ENCODE measurements at regions not wholly inside any gene's neighbourhood (a gene's known extent, or its start where the extent isn't known, plus 50 kb on each side); places are given as distances from the start of the nearest gene placed in this dataset.

DNA sequence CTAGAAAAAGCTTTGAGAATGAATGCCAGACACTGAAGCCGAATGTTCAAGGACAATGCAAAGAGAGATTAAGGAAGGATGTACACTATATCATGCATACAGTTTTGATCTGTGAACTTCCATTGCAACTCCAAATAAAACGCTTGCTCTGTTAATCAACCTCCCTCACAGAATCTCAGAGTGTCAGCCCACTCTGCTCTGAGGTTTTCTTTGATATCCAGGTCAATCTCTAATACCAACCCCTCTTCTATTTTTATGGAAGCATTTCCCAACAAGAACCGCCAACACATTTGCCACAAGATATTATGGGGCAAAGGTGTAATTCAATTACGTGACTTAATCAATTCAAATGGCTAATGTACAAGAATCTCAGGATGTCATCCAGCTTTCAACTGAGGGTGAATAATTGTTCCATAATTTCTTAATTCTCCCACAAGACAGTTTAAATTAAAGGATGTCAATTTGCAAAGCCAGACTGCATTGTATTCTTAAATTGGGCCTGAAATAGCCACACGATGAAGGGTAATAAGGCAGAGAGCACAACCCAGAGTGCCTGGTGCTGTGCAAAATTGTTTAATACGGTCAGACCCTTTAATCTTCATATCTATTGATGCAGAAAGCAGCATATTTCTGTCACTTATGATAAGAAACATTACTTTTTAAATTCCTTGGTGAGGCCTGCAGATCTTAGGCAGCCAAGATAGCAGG, 459.2 kb upstream of the DAB1 start:
- TF ChIP-seq, protein P1, sequence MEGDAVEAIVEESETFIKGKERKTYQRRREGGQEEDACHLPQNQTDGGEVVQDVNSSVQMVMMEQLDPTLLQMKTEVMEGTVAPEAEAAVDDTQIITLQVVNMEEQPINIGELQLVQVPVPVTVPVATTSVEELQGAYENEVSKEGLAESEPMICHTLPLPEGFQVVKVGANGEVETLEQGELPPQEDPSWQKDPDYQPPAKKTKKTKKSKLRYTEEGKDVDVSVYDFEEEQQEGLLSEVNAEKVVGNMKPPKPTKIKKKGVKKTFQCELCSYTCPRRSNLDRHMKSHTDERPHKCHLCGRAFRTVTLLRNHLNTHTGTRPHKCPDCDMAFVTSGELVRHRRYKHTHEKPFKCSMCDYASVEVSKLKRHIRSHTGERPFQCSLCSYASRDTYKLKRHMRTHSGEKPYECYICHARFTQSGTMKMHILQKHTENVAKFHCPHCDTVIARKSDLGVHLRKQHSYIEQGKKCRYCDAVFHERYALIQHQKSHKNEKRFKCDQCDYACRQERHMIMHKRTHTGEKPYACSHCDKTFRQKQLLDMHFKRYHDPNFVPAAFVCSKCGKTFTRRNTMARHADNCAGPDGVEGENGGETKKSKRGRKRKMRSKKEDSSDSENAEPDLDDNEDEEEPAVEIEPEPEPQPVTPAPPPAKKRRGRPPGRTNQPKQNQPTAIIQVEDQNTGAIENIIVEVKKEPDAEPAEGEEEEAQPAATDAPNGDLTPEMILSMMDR (IDR thresholded peaks at IDR 0.05; ENCODE audit: insufficient read depth, low read depth, low read length), result no peak
- no peak for TF ChIP-seq EZH2 (IDR thresholded peaks at IDR 0.05; ENCODE audit: insufficient read depth, low read length)

Data from astrocyte (in vitro differentiated cells and primary cell).